A673 (cell line): ENCODE measurements at regions not wholly inside any gene's neighbourhood (a gene's known extent, or its start where the extent isn't known, plus 50 kb on each side); places are given as distances from the start of the nearest gene placed in this dataset.

Source experiments
- EZH2 ChIP-seq: fragments of 200-600 bp; sonication (generic); IDR thresholded peaks from 2 replicates; pipeline ENCODE4 v1.6.1; 2017; ENCODE audit warnings: borderline replicate concordance, low read depth, mild to moderate bottlenecking, mixed read lengths, antibody characterized with exemption, low read length; ENCODE audit not compliant: poor library complexity, severe bottlenecking
- TF ChIP-seq, protein P1 (sequence below): fragments of 300-800, 200-600 bp; sonication (generic); conservative IDR thresholded peaks from 2 replicates; pipeline ENCODE4 v1.5.1; 2017; ENCODE audit warnings: low read depth, mild to moderate bottlenecking, antibody characterized with exemption, low read length, moderate library complexity, mixed read lengths

DNA sequence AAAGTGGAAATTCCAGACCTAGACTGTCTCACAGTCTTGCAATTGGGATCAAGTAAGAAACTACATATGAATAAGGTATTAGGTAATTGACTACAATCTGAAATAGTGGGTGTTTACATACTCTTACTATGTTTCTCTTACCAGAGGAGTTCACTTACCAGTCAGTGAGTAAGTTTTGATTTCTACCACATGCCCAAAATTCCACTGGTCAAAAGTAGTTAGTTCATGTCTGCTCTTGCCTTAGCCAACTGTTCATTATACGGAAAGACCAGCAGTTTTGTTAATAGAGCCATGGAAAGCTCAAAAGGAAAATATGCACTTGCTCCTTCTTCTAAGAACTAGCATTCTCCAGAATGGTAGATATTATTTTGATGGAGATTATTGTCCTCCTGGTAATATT lies 490.8 kb downstream of the RFC3 start:
- TF ChIP-seq, protein P1, sequence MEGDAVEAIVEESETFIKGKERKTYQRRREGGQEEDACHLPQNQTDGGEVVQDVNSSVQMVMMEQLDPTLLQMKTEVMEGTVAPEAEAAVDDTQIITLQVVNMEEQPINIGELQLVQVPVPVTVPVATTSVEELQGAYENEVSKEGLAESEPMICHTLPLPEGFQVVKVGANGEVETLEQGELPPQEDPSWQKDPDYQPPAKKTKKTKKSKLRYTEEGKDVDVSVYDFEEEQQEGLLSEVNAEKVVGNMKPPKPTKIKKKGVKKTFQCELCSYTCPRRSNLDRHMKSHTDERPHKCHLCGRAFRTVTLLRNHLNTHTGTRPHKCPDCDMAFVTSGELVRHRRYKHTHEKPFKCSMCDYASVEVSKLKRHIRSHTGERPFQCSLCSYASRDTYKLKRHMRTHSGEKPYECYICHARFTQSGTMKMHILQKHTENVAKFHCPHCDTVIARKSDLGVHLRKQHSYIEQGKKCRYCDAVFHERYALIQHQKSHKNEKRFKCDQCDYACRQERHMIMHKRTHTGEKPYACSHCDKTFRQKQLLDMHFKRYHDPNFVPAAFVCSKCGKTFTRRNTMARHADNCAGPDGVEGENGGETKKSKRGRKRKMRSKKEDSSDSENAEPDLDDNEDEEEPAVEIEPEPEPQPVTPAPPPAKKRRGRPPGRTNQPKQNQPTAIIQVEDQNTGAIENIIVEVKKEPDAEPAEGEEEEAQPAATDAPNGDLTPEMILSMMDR = no peak
- TF ChIP-seq EZH2 = no peak
